Mammary epithelial cell (primary cell): ENCODE measurements at regions not wholly inside any gene's neighbourhood (a gene's known extent, or its start where the extent isn't known, plus 50 kb on each side); places are given as distances from the start of the nearest gene placed in this dataset.

ENCODE experiments used
- CTCF ChIP-seq, 2 donors: IDR thresholded peaks in 1 of 2; conservative IDR thresholded peaks in 1 of 2; 2 replicates each; pipeline ENCODE4 v1.5.1; 2011 to 2012; ENCODE audit warnings: inconsistent platforms in 2 of 2, low read length in 2 of 2, mild to moderate bottlenecking in 2 of 2, control low read depth in 1 of 2, low read depth in 1 of 2; ENCODE audit not compliant: insufficient read depth in 1 of 2; ENCODE audit errors: extremely low read depth in 1 of 2
- EZH2 ChIP-seq: IDR thresholded peaks from 2 replicates; pipeline ENCODE4 v1.6.1; 2012; ENCODE audit warnings: low read length, inconsistent platforms, borderline replicate concordance

- no peak for TF ChIP-seq CTCF (conservative IDR thresholded peaks at IDR 0.05 in 1 of 2, IDR thresholded peaks at IDR 0.05 in 1 of 2; ENCODE audit: extremely low read depth in 1 of 2, insufficient read depth in 1 of 2, low read depth in 1 of 2, low read length in 2 of 2)
- no peak for TF ChIP-seq EZH2
Measured at GRCh38 chr12:113651662-113652061, 180.0 kb upstream of the LHX5 start.
